ENCODE measurements at regions not wholly inside any gene's neighbourhood (a gene's known extent, or its start where the extent isn't known, plus 50 kb on each side); places are given as distances from the start of the nearest gene placed in this dataset.

- no peak for DNase-seq
These were observed 65.0 kb upstream of the SLC2A12 start for GRCh38 chr6:134117409-134117808.

- DNase-seq = no peak
These were observed 63.3 kb upstream of the SLC2A12 start for GRCh38 chr6:134115715-134116074.

GRCh38 chr6:134114918-134115714 is 62.7 kb upstream of the SLC2A12 start:
- no peak for DNase-seq

GRCh38 chr6:134114489-134114888 is 62.1 kb upstream of the SLC2A12 start:
- DNase-seq = no peak

- no peak for DNase-seq
These were observed 59.3 kb upstream of the SLC2A12 start for GRCh38 chr6:134111726-134112125.

- DNase-seq = peak; percentile 28
These were observed 58.7 kb upstream of the SLC2A12 start for GRCh38 chr6:134111062-134111677.

- no peak for DNase-seq
These were observed 54.3 kb upstream of the SLC2A12 start for GRCh38 chr6:134106702-134107101.

- no peak for DNase-seq
These were observed 53.5 kb upstream of the SLC2A12 start for GRCh38 chr6:134105940-134106339.

- DNase-seq = no peak
These were observed 50.6 kb upstream of the SLC2A12 start for GRCh38 chr6:134103006-134103405.
